Prostate gland (tissue), 2 donors: ENCODE measurements at regions not wholly inside any gene's neighbourhood (a gene's known extent, or its start where the extent isn't known, plus 50 kb on each side); places are given as distances from the start of the nearest gene placed in this dataset.

Experiments
- CTCF ChIP-seq, 4 experiments: fragments of 200-600 bp in 2 of 4; fragments of 450-650 bp in 2 of 4; sonication (generic) in 2 of 4; IDR thresholded peaks; 1 replicate in 3 of 4; 2 replicates in 1 of 4; pipeline ENCODE4 v1.5.1; 2016 to 2019; ENCODE audit warnings: antibody characterized with exemption in 4 of 4, mild to moderate bottlenecking in 2 of 4, moderate library complexity in 2 of 4
- POLR2AphosphoS5 ChIP-seq: sonication (generic); formaldehyde crosslinking; IDR thresholded peaks from one replicate; pipeline ENCODE4 v1.6.1; 2017; ENCODE audit warnings: antibody characterized with exemption

GRCh38 chr5:162990063-162990462 lies 447.3 kb upstream of the CCNG1 start:
- TF ChIP-seq CTCF (IDR thresholded peaks at IDR 0.05) (no peak), POLR2AphosphoS5 (no peak)
